Vagina (tissue), 2 donors: ENCODE measurements at regions not wholly inside any gene's neighbourhood (a gene's known extent, or its start where the extent isn't known, plus 50 kb on each side); places are given as distances from the start of the nearest gene placed in this dataset.

Experiments used
- POLR2AphosphoS5 ChIP-seq, 2 donors: sonication (generic); formaldehyde crosslinking; IDR thresholded peaks; one replicate each; pipeline ENCODE4 v1.9.0; 2017; ENCODE audit warnings: antibody characterized with exemption in 2 of 2, mild to moderate bottlenecking in 2 of 2, low read depth in 1 of 2; ENCODE audit not compliant: insufficient read depth in 1 of 2
- TF ChIP-seq, protein P1 (sequence below), 3 experiments: fragments of 450-650 bp in 2 of 3; fragments of 200-600 bp in 1 of 3; sonication (generic) in 1 of 3; IDR thresholded peaks; one replicate each; pipeline ENCODE4 v1.5.1; 2017 to 2019; ENCODE audit warnings: antibody characterized with exemption in 3 of 3, mild to moderate bottlenecking in 2 of 3, moderate library complexity in 2 of 3

DNA sequence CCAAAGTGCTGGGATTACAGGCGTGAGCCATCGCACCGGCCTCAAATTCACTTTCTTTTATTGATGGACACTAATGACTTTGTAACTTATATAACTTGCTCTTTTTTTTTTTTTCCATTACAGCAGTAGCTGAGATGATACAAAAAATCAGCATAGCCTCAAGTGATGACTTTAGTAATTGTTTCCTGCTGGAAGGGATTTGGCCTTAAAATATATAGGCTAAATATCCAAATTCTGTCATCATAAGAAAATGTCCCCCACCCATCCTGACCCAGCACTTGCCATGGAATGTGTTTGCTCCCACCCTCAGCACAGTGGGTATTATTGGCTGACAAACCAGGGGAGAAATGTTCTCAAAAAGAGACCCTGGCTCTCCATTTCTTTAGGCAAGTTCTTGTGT lies 1264.1 kb upstream of the AUTS2 start:
- TF ChIP-seq, protein P1, sequence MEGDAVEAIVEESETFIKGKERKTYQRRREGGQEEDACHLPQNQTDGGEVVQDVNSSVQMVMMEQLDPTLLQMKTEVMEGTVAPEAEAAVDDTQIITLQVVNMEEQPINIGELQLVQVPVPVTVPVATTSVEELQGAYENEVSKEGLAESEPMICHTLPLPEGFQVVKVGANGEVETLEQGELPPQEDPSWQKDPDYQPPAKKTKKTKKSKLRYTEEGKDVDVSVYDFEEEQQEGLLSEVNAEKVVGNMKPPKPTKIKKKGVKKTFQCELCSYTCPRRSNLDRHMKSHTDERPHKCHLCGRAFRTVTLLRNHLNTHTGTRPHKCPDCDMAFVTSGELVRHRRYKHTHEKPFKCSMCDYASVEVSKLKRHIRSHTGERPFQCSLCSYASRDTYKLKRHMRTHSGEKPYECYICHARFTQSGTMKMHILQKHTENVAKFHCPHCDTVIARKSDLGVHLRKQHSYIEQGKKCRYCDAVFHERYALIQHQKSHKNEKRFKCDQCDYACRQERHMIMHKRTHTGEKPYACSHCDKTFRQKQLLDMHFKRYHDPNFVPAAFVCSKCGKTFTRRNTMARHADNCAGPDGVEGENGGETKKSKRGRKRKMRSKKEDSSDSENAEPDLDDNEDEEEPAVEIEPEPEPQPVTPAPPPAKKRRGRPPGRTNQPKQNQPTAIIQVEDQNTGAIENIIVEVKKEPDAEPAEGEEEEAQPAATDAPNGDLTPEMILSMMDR (IDR thresholded peaks at IDR 0.05) = no peak
- TF ChIP-seq POLR2AphosphoS5 (IDR thresholded peaks at IDR 0.05; ENCODE audit: insufficient read depth in 1 of 2, low read depth in 1 of 2) = no peak
